ENCODE measurements at regions not wholly inside any gene's neighbourhood (a gene's known extent, or its start where the extent isn't known, plus 50 kb on each side); places are given as distances from the start of the nearest gene placed in this dataset.
"Not testable (repeated sequence)": the region's sequence is repeated elsewhere in the genome, so short reads cannot be mapped to it uniquely, and the experiment has no call there.

GRCh38 chr17:22117401-22117800, 425.1 kb downstream of the KCNJ18 start:
- TF ChIP-seq CTCF, EZH2phosphoT487 (IDR thresholded peaks at IDR 0.05; ENCODE audit: low read length): not testable (repeated sequence)
